Stomach (tissue), 4 donors: ENCODE measurements at regions not wholly inside any gene's neighbourhood (a gene's known extent, or its start where the extent isn't known, plus 50 kb on each side); places are given as distances from the start of the nearest gene placed in this dataset.

Experiments
- CTCF ChIP-seq, 7 experiments: fragments of 450-650 bp in 4 of 7; fragments of 200-600 bp in 3 of 7; sonication (generic) in 3 of 7; IDR thresholded peaks; one replicate each; pipeline ENCODE4 v1.5.1; 2016 to 2019; ENCODE audit warnings: antibody characterized with exemption in 7 of 7, control low read depth in 2 of 7, mild to moderate bottlenecking in 1 of 7
- EP300 ChIP-seq: sonication (generic); formaldehyde crosslinking; IDR thresholded peaks from one replicate; pipeline ENCODE4 v1.6.1; 2017; ENCODE audit warnings: antibody characterized with exemption
- POLR2A ChIP-seq, 4 donors: fragments of 450-650 bp; IDR thresholded peaks; one replicate each; pipeline ENCODE4 v1.6.1; 2016; ENCODE audit warnings: antibody characterized with exemption in 4 of 4, control low read depth in 2 of 4, mild to moderate bottlenecking in 1 of 4, moderate library complexity in 1 of 4

GRCh38 chr4:11152684-11153083 is 276.0 kb downstream of the HS3ST1 start:
- TF ChIP-seq CTCF (IDR thresholded peaks at IDR 0.05) = no peak
- TF ChIP-seq EP300 = no peak
- TF ChIP-seq POLR2A (IDR thresholded peaks at IDR 0.05) = no peak
